K562 (cell line): ENCODE measurements at regions not wholly inside any gene's neighbourhood (a gene's known extent, or its start where the extent isn't known, plus 50 kb on each side); places are given as distances from the start of the nearest gene placed in this dataset.
A peak's percentile ranks its signal among the peaks of the same experiment; 100 is the strongest.

ENCODE experiments used
- ARID3B ChIP-seq: fragments of 250-450 bp; sonication (Bioruptor Pico); IDR thresholded peaks from 2 replicates; pipeline ENCODE4 v1.4.0; 2020; ENCODE audit warnings: borderline replicate concordance
- CTBP1 ChIP-seq: fragments of 450-650 bp; IDR thresholded peaks from 2 replicates; pipeline ENCODE4 v1.6.1; 2016; ENCODE audit warnings: borderline replicate concordance
- EGR1 ChIP-seq: fragments of 450-650 bp; conservative IDR thresholded peaks from 2 replicates; pipeline ENCODE4 v1.6.1; 2017; ENCODE audit warnings: mild to moderate bottlenecking
- FOXA3 ChIP-seq, 2 experiments: fragments of 450-650 bp in 1 of 2; sonication (generic) in 1 of 2; formaldehyde crosslinking; IDR thresholded peaks in 1 of 2; conservative IDR thresholded peaks in 1 of 2; 2 replicates each; pipeline versions ENCODE4 v1.4.0 to v1.8.0; 2020 to 2022; ENCODE audit warnings: mild to moderate bottlenecking in 2 of 2, missing genetic modification reagents in 1 of 2
- MAX ChIP-seq: sonication (generic); formaldehyde crosslinking; IDR thresholded peaks from 2 replicates; pipeline ENCODE4 v1.9.0; 2022; ENCODE audit warnings: mild to moderate bottlenecking, missing genetic modification reagents
- NCOA4 ChIP-seq: fragments of 450-650 bp; IDR thresholded peaks from 2 replicates; pipeline ENCODE4 v1.6.1; 2018; ENCODE audit warnings: mild to moderate bottlenecking; ENCODE audit not compliant: partially characterized antibody
- NFXL1 ChIP-seq: fragments of 450-650 bp; formaldehyde crosslinking; IDR thresholded peaks from 2 replicates; pipeline ENCODE4 v1.4.0; 2021; ENCODE audit warnings: mild to moderate bottlenecking
- POLR2AphosphoS2 ChIP-seq: IDR thresholded peaks from 2 replicates; pipeline ENCODE4 v1.6.1; 2012; ENCODE audit warnings: low read length, improper control_type of control experiment
- POLR2H ChIP-seq: IDR thresholded peaks from 2 replicates; pipeline ENCODE4 v1.6.1; 2016; ENCODE audit warnings: missing genetic modification characterization, low read depth, mild to moderate bottlenecking, control low read depth, missing compliant biosample characterization, moderate library complexity
- SMAD4 ChIP-seq: fragments of 250-450 bp; sonication (Bioruptor Pico); conservative IDR thresholded peaks from 2 replicates; pipeline ENCODE4 v1.8.0; 2021; ENCODE audit warnings: inconsistent platforms, mild to moderate bottlenecking, moderate library complexity
- TAF7 ChIP-seq: fragments of 450-650 bp; IDR thresholded peaks from 2 replicates; pipeline ENCODE4 v1.6.1; 2016; ENCODE audit warnings: missing genetic modification characterization, missing compliant biosample characterization
- ZBTB12 ChIP-seq: fragments of 250-450 bp; sonication (Bioruptor Pico); IDR thresholded peaks from 2 replicates; pipeline ENCODE4 v1.4.0; 2020
- ZNF3 ChIP-seq: fragments of 250-450 bp; sonication (Bioruptor Pico); IDR thresholded peaks from 2 replicates; pipeline ENCODE4 v1.5.0; 2021; ENCODE audit warnings: mild to moderate bottlenecking, moderate library complexity
- ZNF318 ChIP-seq, 2 experiments: fragments of 450-650 bp; IDR thresholded peaks; 2 replicates each; pipeline ENCODE4 v1.6.1; 2016; ENCODE audit warnings: mild to moderate bottlenecking in 2 of 2, borderline replicate concordance in 1 of 2, low read depth in 1 of 2, moderate library complexity in 1 of 2
- ZNF75A ChIP-seq: fragments of 450-650 bp; formaldehyde crosslinking; IDR thresholded peaks from 2 replicates; pipeline ENCODE4 v1.4.0; 2020; ENCODE audit warnings: mild to moderate bottlenecking
- ZNF785 ChIP-seq: fragments of 250-450 bp; sonication (Bioruptor Pico); IDR thresholded peaks from 2 replicates; pipeline ENCODE4 v1.4.0; 2020; ENCODE audit warnings: mild to moderate bottlenecking

DNA sequence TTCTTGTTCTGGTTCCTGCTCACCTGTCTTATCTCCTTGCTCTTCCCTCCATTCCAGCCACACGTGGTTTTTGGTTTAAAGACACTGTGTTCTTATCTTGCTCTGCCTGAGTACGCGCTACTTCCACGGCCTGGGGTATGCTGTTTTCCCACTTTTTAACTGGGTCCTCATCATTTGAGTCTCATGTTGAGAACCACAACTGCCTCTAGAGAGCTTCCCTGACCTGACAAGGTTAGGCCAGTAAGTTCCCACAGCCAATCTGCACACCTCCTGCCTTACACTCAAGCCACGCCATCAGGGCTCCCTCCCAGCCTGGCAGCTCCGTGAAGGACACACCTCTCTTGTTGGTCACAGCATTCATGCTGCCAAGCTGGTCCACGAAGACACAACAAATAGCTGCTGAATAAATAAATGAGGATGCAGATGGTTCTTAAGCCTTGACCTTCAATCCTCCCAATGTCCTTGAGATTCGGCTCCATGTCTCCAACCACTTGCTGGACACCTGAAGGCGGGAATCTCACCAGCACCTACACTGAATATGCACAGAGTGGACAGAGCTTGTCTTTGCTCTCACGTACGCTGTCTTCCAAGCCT, 201.7 kb upstream of the KLF14 start (continued):
- TF ChIP-seq ZNF785 (CRISPR knock-in tag) (no peak), POLR2H (no peak), EGR1 (no peak), NFXL1 (no peak), CTBP1 (peak; percentile 71; the same call in 1 of the 2 replicates), TAF7 (tag) (no peak), ZNF318 (IDR thresholded peaks at IDR 0.05; ENCODE audit: borderline replicate concordance in 1 of 2, low read depth in 1 of 2) (no peak), MAX (peak; percentile 44; the same call in 1 of the 2 replicates), ZBTB12 (CRISPR knock-in tag) (no peak), ARID3B (CRISPR knock-in tag) (no peak), ZNF75A (CRISPR knock-in tag) (peak; percentile 63; the same call in 1 of the 2 replicates), FOXA3 (CRISPR knock-in tag; conservative IDR thresholded peaks at IDR 0.05 in 1 of 2, IDR thresholded peaks at IDR 0.05 in 1 of 2) (no peak), NCOA4 (no peak), ZNF3 (CRISPR knock-in tag) (no peak), SMAD4 (CRISPR knock-in tag) (0 out of 2 replicates have a peak, but pooled peaks have one; percentile 31), POLR2AphosphoS2 (no peak)
